ENCODE measurements at regions not wholly inside any gene's neighbourhood (a gene's known extent, or its start where the extent isn't known, plus 50 kb on each side); places are given as distances from the start of the nearest gene placed in this dataset.
A peak's percentile ranks its signal among the peaks of the same experiment; 100 is the strongest.
"Not testable (repeated sequence)": the region's sequence is repeated elsewhere in the genome, so short reads cannot be mapped to it uniquely, and the experiment has no call there.

DNA sequence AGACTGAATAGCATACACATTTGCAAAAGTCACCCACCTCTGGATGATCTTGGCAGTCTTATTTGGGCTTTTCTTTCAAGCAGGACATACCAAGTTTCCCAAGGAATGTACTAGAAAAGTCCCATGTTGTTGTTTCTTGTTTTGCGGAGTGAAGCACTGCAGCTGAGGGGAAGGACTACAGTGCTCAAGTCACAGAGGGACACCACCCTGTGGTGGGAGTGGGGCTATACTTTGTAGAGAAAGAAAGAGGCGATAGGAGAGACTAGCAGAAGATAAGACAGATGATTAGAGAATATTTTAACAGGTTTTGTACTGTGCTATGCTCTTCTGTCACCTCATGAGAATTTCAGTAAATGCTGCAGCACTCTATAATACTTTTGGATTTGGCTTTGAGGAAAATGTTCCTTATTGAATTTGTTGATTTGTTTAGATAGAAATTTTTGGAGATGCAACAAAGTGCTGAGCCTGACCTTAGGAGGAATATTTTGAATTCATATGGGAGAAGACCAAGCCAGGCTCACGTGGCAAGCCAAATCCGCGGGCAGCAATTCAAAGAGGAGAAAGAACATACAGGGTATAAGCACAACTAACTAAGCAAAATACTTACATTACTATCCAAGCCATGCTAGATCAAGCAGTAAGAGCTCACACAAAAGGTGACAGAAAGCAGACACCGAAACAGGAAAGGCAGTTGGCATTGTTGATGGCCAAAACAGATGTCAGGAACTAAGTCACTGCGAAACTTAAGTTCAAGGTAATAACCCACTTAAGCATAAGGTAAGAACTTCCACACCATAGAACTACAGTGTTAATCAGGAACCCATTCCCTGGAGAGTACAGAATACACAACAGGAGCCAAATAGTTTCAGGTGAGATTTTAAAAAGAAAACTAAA, 280.3 kb upstream of the INTU start:
- Histone ChIP-seq H3K4me3 (no peak overlapping the region), H3K27ac (no peak overlapping the region)

DNA sequence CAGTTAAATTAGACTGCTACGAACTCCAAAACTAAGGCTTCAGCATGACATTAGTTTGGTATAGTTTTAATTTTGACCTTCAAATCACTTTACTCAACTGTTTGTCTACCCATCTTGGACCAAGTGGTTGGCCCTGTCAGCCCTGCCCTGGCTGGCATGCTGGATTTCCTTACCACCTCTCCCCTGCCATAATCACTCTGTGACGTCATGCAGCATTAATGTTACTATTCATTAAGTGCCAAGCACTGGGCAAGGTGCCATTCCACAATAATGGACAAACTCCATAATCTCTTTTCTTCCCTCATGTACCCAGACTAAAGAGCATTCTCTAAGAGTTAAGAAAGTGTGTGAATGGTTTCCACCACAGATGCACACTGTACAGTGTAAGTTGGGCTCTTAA, 277.0 kb upstream of the INTU start:
- no peak overlapping the region for H3K4me3 ChIP-seq
- H3K27ac ChIP-seq = no peak overlapping the region

DNA sequence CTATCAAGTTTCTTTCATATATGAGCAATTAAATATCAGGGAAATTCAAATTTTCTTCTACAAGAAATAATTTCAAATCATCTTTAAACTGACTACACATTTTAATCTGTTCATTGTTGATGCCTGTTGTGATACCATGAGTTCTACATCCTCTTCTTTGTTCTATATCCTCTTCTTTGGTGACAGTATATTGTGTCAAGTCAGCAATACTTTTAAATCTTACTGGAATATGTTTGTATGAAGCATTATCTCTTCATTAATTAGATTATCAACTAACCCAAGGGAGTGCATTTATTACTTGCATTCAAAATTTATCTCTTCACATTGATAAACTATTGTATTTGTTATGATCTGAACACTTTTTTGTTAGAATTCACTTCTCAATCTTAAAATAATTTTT, 275.0 kb upstream of the INTU start:
- H3K27ac ChIP-seq = no peak overlapping the region
- no peak overlapping the region for H3K4me3 ChIP-seq

DNA sequence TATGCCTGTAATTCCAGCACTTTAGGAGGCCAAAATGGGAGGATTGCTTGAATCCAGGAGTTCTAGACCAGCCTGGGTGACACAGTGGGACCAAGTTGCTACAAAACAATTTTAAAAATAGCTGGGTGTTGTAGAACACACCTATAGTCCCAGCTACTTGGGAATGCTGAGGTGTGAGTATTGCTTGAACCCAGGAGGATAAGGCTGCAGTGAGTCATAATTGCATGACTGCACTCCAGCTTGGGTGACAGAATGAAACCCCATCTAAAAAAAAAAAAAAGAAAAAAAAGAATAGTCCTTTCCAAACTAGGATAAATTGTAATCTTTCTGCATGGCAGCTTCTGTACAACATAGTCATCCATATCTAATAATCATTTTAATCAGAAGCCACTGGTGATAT, 270.1 kb upstream of the INTU start:
- no peak overlapping the region for H3K27ac ChIP-seq
- no peak overlapping the region for H3K4me3 ChIP-seq

DNA sequence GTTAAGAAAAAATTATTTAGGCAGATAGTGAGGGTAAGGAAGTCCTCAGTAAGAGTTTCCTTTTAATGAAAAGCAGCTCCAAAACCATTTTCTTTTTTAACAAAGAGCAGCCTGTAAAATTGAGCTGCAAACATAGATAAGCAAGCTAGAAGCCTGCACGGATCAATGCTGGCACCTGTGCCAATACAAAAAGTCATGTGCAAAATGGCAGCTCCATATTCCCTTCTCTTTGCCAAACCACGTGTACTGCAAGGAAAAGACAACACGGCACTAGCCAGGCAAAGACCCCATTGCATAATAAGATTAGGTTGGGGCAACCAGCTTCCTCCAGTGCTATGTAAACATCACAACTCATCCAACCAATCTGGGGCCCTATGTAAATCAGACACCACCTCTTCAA, 268.4 kb upstream of the INTU start:
- H3K4me3 ChIP-seq = no peak overlapping the region
- H3K27ac ChIP-seq = no peak overlapping the region

DNA sequence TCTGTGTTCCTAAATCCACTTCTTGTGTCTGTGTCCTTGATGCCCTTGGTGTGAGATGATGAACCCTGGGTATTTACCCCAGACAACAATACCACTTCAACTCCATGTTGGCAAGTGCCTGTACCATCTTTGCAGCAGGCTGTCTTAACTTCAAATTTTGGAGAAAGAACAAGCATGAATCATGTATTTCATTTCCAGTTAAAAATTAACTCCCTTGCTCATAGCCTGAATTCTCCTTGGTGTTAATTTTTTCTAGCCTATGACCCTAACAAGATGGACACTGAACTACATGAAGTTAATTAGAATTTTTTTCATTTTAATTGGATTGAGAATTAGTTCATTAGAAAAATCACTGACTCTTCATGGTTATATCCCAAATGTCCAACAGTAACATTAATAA, 267.8 kb upstream of the INTU start:
- Histone ChIP-seq H3K4me3 (no peak overlapping the region), H3K27ac (no peak overlapping the region)

DNA sequence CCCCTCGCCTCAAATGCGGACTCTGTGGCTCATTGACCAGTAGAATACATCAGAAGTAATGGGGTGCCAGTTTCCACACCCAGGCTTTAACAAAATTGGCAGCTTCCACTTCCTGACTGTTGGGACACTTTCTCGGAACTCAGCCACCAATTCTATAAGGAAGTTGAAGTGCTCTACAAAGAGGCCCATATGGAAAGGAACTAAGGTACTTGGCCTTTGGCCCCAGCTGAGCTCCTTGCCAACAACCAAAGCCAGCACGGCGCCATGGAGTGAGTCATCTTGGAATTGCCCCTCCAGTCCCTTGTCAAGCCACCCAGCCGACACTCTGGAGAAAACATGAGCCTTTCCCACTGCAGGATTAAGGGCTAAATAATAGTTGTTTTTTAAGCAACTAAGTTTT, 262.2 kb upstream of the INTU start:
- Histone ChIP-seq H3K4me3 (no peak overlapping the region), H3K27ac (peak overlapping the region in 1 of 21 experiments; percentile 24)

DNA sequence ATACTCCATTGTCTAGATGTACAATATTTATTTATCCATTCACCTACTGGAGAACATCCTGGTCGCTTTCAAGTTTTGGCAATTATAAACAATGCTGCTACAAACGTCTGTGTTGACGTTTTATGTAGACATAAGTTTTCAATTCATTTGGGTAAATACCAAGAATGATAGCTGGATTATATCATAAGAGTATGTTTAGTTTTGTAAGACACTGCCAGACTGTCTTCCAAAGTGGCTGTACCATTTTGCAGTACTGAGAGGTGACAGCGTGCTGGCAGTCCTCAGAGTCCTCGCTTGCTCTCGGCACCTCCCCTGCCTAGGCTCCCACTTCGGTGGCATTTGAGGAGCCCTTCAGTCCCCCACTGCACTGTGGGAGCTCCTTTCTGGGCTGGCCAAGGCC, 253.3 kb upstream of the INTU start:
- Histone ChIP-seq H3K27ac (no peak overlapping the region), H3K4me3 (no peak overlapping the region)

DNA sequence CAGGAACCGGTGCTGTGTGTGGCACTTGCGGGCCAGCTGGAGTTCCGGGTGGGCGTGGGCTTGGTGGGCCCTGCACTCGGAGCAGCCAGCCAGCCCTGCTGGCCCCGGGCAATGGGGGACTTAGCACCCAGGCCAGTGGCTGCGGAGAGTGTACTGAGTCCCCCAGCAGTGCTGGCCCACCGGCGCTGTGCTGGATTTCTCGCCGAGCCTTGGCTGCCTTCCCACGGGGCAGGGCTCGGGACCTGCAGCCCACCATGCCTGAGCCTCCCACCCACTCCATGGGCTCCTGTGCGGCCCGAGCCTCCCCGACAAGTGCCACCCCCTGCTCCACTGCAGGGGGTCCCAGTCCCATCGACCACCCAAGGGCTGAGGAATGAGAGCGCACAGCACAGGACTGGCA, 252.8 kb upstream of the INTU start:
- H3K27ac ChIP-seq, H3K4me3 ChIP-seq: not testable (repeated sequence)

DNA sequence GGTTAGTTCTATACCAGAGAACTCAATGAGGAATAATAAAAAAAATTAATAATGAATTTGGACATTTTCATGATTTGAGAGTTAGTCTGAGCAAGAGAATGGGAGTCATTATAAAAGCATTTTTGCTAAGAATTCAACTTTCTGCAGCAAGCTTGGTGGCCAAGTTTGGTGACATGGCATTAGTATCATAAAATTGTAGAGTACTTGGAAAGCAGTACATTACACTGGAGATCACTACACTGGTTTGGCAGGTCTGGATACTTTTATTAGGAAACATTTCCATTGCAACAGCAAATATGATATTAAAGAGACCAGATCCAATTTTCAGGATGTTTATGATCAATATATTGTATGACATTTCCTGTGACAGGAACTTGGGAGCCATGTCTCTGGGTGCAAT, 249.1 kb upstream of the INTU start:
- Histone ChIP-seq H3K27ac (no peak overlapping the region), H3K4me3 (no peak overlapping the region)

DNA sequence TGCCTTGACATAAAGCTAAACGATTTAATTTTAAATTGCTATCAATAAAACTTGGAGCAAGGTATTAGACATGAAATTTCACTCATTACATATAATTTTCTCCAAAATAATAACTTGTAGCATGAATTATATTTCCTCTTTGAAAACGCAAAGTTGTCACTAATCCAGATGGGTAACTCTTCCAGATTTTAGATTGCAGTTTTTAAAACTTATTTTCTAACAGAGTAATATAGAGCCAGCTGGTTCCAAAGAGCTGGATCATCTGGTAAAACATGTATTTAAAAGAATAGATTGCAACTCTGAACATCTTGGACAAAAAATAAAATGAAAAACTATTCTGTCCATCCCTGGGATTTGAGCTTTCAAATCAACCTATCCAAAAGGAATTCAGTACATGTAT, 238.2 kb upstream of the INTU start:
- Histone ChIP-seq H3K27ac (no peak overlapping the region), H3K4me3 (no peak overlapping the region)

DNA sequence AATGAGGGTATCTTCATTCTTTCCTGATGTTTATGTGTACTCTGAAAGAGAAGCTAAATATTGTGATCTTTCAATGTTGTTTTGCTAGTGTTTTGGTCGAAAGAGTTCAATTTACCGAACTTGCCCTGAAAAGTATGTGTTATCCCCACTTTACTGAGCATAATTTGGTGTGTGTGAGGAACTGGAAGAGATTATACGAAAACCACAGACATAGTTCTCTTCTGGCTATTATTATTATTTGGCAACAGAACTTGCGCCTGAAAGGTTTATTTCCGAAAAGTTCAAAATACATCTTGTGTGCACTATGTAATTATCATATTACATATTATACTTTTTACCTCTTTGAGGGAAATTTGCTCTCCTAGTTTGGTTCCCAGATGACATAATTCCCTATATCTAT, 232.5 kb upstream of the INTU start:
- H3K27ac ChIP-seq = no peak overlapping the region
- H3K4me3 ChIP-seq = no peak overlapping the region

DNA sequence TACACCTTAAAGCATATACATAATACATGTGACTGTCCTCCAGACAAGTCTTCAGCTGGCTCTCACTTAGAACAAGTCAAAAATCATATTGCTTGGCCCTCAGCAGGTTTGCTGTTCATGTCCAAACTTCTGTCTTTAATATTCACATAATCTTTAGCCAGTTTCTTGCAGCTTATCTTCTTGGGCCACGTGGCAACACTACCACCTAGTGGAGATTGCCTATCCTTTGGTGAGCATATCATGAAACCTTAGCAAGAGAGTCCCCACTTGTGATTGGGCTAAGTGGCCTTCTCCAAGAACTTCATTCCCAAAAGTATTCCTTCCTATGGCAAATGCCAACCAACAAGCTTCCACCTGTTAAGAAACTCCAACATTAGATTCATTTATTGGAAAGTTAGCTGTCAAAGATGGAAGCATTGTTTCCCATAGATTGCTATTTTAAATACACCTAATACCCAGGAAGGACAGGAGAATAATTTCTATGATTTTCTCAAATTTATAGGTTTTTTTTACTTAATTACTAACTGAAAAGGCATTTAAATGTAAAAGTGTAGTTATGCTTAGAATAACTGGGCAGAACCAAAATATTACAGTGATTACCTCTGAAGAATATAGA, 231.9 kb upstream of the INTU start:
- H3K27ac ChIP-seq = no peak overlapping the region

DNA sequence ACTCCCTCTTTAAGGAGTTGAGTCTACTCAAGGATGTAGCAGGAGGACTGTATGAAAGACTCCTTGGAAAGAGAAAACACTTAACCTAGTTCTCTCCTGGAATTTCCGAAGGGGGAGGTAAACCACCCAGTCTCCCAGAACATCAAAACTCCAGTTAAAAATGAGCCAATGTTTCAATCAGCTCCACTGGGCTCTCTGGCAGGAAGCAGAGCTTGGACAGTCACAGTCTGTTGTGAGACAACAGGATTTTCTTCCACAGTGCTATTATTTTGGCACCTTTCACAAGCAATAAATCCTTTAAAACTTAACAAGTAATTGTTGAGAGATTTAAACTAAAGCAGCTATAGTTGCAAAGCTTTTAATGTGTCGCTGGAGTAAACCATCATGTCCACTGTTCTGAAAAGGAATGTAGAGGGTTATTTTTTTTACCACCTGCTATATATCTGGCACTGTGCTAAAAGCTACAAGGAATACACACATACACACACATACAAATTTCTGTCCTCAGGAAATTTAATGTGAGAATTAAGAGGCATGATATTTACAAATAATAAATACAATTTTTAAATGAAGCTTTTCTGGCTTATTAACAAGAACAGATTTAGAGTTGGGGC, 229.2 kb upstream of the INTU start:
- H3K4me3 ChIP-seq = no peak overlapping the region
- H3K27ac ChIP-seq = no peak overlapping the region

More for the DNA sequence above, 231.9 kb upstream of the INTU start:
- no peak overlapping the region for H3K4me3 ChIP-seq

DNA sequence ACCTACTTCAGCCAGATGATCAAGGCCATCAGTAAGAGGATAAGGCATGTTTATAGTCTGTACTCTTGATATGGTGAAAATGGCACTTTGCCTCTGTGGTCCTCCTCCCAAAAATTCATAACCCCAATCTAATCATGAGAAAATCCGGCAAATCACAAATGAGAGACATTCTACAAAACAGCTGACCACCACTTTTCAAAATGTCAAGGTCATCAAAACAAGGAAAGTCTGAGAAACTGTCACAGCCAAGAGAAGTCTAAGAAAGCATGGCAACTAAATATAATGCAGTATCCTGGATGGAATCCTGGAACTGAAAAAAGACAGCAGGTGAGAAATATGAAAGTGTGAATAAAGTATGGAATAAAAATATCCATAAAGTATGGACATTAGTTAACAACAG, 226.6 kb upstream of the INTU start:
- H3K27ac ChIP-seq = no peak overlapping the region
- no peak overlapping the region for H3K4me3 ChIP-seq

DNA sequence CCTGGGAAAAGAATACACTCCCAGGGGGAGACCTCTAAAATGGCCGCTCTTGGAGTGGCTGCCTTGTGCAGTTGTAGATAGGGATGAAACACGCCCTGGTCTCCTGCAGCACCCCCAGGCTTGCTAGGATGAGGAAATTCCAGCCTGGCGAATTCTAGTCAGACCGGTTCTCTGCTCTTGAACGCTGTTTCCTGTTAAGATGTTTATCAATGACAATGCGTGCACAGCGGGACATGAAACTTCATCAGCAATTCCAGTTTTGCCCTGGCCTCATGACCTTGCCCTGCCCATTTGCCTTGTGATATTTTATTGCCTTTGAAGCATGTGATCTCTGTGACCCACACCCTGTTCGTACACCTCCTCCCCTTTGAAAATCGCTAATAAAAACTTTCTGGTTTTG, 225.2 kb upstream of the INTU start:
- not testable (repeated sequence) for H3K4me3 ChIP-seq, H3K27ac ChIP-seq

DNA sequence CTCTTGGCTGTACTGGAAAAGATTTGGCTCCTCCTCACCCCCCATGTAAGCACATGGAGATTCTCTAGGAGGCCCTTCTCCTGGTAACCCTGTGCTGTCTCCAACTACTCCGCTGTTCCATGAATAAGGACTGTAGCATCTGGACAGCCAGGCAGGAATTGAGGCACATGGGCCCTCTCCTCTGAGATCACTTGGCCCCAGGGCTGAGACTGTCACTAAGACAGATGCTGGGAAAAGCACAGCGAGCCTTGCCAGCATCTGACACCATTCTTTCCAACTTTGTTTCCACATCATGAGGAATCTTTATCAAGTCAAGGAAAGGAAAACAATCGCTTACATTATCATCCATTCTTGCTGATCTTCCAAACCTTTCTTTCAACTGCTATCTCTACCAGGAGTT, 222.6 kb upstream of the INTU start:
- H3K4me3 ChIP-seq = no peak overlapping the region
- H3K27ac ChIP-seq = peak overlapping the region in 1 of 21 experiments; percentile 59

DNA sequence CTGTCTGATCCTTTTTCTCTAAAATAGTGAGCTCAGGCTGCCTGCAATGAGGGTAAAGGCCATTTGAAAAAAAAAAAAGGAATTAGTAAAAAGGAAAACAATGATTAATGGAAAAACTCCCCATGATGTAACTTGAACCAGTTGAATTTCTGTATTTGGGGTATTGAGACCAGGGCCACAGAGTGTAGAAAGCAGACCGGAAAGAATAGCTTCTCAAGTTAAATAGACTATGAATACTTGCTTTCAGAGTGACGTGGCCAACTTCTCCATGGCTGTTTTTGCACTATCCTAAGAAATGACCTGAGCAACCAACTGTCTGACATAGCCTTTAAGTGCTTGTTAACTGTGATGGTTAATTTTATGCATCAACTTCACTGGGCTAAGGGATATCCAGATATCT, 222.1 kb upstream of the INTU start:
- H3K4me3 ChIP-seq = no peak overlapping the region
- peak overlapping the region in 1 of 21 experiments; percentile 59 for H3K27ac ChIP-seq

DNA sequence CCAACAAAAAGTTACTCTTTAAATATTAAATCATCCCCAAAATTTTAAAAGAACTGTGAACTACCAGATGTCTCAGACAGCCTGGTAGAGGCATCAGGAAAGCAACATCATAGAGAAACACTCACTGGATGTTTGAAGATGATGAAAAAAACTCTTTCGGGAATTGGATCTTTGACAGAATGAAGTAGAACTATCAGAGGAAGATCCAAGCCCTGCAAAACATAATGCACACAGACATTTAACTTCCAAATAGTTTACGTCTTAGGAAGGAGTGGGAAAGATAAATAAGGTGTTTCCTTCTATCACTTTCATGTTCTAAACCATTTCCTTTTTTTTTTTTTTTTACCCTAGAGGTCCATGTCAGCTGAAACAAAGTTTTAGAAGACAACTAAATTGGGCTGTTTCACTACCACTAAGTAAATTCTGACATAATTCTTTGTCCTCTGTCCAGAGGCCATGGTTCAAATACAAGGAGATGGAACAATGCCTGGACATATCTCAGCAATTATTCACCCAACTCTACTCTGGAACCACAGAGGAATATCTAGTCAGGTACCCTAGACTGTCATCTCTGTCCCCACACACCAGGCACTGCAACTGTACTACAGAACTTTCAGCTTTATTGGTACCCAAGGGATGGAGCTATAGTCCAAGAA, 217.7 kb upstream of the INTU start:
- Histone ChIP-seq H3K27ac (no peak overlapping the region), H3K4me3 (no peak overlapping the region)

DNA sequence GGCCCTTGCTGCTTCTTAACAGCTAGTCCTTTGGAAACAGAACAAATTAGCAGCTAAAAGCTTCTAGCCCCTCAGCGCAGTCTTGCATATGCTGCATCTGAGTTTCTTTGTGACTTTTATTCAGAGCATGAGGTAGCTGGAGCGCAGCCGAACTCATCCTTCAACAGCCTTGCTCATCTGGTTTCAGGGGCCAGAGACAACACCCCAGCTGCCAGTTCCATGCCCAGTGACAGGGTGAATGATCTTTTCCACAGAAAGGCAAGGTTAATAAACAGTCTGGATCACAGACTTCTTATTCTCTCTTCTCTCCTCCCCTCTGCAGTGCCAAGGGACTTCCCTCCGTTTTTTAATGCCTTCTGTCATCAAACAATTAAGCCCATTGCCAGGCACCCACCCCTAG, 216.6 kb upstream of the INTU start:
- no peak overlapping the region for H3K4me3 ChIP-seq
- H3K27ac ChIP-seq = no peak overlapping the region
